ENCODE measurements at regions not wholly inside any gene's neighbourhood (a gene's known extent, or its start where the extent isn't known, plus 50 kb on each side); places are given as distances from the start of the nearest gene placed in this dataset.

DNA sequence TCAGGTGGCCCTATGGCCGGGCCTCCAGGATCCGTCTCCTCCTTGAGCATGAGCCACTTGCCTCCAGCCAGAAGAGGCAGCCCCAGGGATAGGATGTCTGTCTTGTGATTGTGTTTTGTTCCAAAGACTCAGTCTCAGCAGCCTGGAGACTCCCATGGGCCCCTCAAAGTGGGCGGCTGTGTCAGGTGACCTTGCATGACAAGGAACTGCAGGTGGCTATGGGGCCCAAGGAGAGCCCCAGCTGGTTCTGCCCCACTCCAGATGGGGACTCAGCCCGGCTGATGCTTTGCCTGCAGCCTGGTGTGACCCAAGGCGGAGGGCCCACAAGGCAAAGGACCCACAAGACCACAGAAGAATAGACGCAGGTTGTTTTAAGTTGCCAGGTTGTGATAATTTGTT, 284.3 kb upstream of the IRX4 start:
- DNase-seq (ENCODE audit: extremely low read depth, low read depth): no peak

DNA sequence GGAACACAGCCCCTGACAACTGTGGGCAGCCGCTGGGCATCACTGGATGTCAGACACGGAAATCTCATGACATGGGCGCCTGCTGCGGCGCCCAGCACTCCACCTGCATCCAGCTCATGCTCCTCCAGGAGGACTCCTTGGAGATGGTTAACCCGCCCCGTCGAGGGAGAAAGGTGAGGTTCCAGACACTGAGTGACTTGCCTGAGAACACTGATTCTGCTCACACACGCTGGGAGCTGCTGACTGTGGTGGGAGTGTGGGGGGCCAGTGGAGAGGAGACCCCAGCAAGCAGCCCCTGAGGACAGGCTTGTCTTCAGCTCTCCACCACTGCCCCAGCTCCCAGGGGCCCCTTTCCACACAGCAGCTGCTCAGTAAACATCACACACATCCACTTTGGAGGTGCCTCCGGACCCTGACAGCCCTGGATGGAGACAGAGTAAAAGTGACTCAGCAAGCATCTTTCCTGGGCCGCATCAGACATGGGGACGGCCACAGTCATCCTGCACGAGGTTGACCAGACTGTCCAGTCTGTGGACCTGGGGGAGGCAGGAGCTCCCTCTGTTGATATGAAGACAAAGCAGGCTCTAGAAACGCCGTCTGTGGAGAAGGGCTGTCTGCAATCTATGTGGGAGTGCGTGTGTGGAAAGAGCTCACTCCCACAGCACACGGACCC, 283.7 kb upstream of the IRX4 start:
- no peak for DNase-seq (ENCODE audit: extremely low read depth, low read depth)

DNA sequence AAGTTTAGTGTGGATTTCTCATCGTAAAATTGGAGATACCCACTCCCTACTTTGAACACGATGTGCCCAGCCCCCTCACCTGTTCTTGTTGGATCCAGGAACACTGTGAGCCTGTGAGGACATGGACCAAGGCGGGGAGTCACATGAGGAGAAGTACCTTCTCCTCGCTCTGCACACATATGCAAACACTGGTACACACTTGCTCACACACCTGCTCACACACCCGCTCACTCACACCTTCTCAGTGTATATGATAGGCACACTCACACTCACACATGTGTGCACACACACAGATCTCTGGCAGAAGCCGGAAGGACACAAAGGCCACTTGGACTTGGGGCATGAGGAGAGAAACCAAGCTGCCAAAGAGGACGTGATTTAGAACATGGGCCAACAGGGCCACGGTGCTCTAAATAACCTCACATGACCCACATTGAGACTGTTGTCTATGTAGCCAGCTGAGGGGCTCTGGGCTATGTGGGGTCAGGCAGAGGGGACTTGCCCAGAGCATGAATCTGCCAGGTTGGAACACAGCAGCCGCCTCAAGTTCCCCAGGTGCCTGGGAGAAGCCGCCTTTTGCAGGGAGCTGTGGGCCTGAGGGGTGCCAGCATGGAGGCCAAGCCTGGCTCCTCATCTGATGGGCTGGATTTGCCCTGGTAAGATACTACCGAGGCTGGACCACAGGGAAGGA, 283.0 kb upstream of the IRX4 start:
- no peak for DNase-seq (ENCODE audit: extremely low read depth, low read depth)

DNA sequence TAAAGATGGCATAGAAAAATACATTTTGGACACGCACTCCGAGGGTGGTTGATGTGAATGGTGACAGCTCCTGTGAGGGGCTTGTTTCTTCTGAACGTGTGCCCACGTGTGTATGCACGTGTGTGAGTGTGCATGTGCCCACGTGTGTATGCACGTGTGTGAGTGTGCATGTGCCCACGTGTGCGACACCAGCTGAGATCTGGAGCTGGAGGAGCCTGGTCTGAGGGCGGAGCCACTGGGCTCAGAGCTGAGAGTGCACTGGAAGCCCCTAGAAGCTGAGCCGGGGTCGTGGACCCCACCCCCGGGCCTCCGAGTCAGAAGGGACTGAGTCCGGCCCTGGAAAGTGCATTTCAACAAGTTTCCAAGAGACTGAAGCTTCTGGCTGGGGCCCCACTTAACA, 282.5 kb upstream of the IRX4 start:
- no peak for DNase-seq (ENCODE audit: extremely low read depth, low read depth)

DNA sequence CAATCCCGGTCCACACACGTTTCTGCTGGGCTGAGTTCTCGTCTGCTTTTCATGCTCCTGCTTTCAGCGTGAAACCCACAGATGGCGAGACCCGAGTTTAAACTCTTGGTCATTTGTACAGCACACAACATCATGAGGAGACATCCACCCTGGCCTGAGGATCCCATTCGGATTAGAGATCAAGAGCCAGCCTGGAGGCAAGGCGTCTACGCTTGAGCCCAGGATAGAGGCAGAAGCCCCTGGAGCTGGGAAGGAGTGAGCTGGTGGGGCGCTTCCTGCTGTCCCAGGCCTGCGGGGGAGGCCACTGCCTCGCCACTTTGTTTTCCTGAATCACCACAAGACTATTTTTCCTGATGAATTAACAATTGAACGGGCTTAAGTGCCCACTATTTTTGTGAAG, 281.9 kb upstream of the IRX4 start:
- no peak for DNase-seq (ENCODE audit: extremely low read depth, low read depth)

DNA sequence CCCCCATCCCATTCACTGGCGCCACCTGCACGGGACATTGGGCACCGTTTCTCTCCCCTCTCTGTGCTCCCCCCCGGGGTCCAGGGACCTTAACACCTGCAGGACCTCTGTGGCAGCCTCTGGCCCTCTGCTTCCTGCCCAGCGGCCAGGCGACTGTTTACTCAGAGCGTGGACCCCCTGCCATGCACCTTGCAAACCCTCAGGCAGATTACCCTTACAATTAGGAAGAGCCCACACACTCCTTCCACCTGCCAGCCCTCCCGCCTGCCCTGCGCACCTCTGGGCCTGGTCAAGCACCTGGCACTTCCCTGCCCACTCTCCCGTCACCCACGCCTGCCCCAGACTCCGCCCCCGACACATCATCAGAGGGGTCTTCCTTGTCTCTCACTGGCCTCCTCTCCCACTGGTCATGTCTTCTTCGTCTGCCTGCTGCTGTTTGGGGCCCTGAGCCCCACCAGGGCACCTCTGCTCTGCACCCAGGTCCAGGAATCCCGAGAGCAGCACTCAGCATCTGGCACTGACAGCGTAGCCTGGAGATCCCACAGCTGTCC, 281.3 kb upstream of the IRX4 start:
- no peak for DNase-seq (ENCODE audit: extremely low read depth, low read depth)

DNA sequence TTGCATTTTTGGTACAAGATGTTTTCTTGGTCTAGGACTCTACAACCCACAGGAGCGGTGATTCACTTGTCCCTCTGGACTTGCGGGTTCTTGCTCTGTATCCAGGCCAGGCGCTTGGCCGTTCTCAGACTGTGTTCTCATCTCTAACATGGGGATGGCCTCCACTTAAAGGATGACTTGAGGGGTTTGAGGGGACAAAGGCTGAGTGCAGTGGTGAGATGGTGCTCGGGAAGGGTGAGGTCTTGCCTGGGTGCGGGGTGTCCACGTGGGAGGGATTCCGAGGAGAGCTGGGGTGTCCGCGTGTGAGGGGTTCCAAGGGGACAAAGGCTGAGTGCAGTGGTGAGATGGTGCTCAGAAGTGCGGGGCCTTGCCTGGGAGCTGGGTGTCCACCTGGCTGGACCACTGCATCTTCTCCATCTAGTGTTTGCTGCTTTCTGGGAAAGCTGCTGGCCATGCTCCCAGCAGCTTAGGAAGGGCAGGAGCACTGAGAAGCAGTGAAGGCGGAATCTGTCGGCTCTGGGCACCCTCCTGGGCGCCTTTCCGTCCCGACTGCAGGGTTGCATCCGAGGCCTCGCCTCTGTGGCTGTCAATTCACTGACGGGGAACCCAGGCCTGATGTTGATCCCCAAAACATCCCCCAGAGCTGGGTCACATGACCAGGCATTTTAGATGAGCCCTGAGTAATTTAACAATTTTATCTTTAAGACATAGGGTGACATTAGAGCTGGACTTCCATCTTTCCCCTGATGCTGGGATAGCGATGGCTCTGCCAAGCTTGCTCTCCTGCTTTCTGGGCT, 280.5 kb upstream of the IRX4 start:
- no peak for DNase-seq (ENCODE audit: extremely low read depth, low read depth)

DNA sequence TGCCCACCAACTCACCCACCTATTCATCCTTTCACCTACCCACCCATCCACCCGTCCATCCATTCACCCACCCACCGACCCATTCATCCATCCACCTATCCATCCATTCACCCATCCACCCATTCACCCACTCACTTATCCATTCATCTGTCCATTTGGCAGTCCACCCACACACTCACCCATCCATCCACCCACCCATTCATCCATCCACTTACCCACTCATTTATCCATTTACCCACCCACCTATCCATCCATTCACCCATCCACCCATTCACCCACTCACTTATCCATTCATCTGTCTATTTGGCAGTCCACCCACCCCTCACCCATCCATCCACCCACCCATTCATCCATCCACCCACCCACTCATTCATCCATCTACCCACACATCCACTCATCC, 278.1 kb upstream of the IRX4 start:
- DNase-seq (ENCODE audit: extremely low read depth, low read depth): no peak

DNA sequence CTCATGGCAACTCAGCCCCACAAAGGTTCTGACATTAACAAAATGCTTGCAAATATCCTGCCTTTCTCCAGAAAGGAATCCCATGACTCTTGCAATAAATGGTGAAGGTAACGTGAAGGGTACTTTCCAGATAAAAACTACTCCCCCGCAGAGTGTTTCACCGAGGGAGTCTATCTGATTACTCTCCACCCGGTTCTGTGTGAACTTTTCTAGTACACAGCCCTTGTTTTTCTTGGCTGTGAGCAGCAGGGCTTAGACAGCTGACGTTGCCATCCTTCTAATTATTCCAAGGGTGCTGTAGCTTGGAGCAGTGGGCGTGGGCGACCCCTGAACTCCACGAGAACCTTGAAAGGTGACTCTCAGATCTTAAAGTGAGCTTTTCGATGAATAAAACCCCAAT, 276.0 kb upstream of the IRX4 start:
- no peak for DNase-seq (ENCODE audit: extremely low read depth, low read depth)

DNA sequence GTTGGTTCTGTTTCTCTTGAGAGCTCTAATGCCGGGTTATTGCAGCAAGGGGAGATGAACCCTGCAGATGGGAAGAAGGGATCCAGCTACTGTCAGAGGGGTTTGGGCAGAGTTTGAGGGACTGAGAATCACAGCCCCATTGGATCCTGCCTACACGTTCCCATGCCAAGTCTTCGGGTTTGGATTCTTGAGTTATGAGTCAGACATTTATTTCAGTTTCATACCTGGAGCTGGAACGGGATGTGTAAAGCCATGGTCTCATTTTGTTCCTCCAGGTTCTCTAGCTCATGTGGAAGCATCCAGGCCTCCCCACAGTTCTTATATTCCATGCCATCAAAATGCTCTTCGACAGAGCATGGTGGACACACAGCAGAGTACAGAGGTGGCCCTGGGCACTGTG, 275.4 kb upstream of the IRX4 start:
- no peak for DNase-seq (ENCODE audit: extremely low read depth, low read depth)

DNA sequence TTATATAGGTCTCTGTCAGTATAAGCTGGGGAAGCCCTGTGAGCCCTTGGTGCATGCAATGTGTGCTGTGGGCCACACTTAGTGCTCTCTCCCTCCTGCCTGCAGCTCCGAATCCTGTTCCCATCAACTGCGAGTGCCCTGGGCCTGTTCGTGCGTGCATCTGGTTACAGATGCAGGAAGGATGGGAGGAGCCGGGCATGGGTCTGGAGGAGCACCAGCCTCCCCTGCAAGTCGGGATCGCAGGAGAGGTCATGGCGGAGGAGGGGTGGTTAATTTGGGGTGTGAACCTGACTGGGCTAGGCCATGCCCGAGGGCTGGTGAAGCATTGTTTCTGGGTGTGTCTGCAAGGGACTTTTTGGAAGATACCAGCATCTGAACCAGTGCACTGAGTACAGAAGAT, 274.6 kb upstream of the IRX4 start:
- DNase-seq (ENCODE audit: extremely low read depth, low read depth): no peak

DNA sequence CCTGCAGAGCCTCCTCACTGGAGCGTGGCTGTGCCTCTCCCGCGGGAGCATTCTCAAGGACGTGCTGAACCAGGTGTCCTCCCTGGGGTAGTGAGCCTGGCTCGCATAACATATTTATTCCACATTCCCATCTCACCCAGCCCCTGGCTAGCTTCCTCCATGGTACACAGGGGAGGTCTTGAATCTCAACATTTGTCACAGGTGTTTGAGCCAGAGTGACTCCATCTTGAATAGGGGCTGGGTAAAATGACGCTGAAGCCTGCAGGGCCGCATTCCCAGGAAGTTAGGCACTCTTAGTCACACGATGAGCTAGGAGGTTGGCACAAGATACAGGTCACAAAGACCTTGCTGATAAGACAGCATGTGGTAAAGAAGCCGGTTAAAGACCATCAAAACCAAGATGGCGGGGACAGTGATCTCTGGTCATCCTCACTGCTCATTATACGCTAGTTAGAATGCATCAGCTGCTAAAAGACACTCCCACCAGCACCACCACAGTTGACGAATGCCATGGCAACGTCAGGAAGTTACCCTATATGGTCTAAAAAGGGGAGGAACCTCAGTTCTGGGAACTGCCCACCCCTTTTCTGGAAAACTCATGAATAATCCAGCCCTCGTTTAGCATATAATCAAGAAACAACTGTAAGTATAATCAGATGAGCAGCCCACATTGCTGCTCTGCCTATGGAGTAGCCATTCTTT, 273.8 kb upstream of the IRX4 start:
- DNase-seq (ENCODE audit: extremely low read depth, low read depth): no peak

DNA sequence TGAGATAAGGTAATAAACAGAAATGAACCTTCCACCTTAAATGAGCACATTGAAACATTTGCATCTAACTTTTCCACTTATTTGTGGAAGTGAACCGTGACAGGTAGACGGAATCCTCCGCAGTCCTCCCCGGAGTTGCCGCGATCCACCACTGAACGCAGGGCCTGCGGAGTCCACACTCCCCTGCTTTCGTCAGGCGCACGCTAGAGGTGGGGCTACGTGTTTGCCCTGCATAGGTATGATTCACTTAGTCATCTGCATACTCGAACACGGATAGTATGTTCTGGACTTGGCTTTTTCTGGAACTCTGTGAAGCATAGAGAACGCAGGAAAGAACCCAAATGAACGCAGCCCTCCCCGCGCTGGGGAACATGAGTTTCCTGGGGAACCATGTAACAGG, 272.8 kb upstream of the IRX4 start:
- DNase-seq (ENCODE audit: extremely low read depth, low read depth): no peak

DNA sequence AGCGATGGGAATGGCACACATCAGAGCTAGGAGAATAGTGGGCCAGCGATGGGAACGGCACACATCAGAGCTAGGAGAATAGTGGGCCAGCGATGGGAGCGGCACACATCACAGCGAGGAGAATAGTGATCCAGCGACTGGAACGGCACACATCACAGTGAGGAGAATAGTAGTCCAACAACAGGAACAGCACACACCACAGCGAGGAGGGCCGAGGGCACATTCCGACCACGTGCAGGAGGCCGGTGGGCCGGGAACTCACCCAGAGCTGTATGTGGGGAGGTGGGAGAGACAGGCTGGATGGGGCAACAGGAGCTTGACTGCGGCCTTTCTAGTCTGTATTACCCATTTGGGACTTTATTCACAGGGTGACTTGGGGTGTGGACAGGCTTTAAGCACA, 271.1 kb upstream of the IRX4 start:
- no peak for DNase-seq (ENCODE audit: extremely low read depth, low read depth)

DNA sequence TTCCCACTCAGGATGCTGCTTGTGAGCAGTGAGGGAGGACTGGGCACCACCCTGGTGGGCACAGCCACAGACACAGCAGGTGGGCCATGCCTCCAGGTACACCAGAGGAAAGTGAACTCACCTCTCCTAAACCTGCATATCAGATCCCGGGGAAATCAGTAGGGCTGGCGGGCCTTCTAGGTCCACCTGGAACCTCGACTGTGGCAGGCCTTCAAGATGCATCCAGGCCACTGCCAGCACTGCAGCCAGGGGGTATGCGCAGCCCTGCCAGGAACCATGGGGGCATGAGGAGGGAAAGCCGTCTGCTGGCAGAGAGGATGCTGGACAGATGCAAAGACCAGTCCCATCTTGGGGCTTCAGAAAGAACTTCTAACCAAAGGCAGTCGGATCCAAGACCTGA, 270.6 kb upstream of the IRX4 start:
- DNase-seq (ENCODE audit: extremely low read depth, low read depth): no peak

DNA sequence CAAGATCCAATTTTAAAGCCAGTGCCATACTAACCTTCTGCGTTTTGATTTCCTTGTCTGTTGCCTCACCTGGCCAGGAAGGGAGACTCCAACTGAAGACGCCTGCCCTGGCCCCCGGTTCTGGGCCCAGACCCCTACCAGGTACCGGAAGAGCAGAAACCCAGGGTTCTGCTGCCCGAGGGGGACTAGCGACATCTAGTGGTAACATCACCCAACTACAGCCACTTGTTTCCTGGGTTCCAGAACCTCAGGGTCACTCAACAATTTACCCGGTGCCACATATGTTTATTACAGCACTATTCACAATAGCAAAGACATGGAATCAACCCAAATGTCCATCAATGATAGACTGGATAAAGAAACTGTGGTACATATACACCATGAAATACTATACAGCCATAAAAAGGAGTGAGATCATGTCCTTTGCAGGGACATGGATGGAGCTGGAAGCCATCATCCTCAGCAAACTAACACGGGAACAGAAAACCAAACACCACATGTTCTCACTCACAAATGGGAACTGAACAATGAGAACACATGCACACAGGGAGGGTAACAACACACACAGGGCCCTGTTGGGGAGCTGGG, 268.7 kb upstream of the IRX4 start:
- peak; percentile 21 for DNase-seq (ENCODE audit: extremely low read depth, low read depth)

DNA sequence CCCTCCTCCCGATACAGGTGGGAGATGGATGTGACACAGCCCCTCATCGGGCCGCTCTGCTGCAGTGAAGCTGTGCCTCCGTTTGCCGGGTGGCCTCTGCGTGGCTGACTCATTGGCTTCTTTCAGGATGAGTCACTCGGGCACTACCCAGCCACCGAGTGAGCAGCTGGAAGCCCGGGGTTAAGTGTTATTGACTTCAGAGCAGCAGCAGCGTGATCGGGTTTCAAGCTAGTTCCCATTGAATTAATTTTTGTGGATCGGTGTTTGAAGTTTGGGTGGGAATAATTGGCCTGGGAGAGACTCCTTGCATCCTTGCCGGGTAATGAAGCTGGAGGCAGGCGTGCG, 266.4 kb upstream of the IRX4 start:
- no peak for DNase-seq (ENCODE audit: extremely low read depth, low read depth)

DNA sequence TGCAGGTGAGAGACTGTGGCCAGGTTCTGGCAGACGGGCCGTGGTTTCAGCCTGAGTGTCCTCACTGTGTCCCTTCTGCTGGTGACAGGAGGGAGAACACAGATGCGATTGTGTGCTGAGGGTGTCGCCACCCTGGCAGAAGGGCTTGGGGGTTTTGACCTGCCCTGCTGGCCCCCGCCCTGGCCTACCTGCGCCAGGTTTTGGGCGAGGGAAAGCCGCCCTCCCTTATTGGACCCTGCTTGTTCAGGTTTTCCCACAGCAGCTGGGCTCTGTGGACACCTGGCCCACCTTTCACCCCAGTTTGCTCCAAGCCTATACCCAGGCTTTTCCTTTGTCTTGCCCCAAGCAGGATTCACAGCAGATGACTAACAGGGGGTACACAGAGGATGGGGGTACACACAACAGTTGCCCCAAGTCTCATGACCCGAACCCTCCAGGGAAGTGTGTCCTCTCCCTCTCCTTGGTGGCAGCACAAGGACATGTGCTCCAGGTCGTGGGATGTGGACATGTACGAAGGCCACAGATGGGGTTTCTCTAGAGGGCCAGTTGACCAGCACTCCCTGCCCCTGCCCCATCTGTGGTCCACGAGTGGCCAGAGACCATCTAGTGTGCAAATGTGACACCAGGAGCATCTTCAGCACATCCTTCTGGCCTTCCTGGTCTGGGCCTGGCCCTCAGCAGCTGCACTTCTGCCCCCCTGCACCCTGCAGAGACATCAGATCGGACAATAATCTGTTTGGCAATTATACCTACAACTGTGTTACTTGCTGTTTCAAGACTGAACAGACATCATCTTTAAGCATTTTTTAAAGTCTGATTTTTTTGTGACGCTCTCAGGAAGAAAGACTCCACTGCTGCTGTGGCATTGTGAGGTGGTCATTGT, 265.8 kb upstream of the IRX4 start:
- no peak for DNase-seq (ENCODE audit: extremely low read depth, low read depth)

DNA sequence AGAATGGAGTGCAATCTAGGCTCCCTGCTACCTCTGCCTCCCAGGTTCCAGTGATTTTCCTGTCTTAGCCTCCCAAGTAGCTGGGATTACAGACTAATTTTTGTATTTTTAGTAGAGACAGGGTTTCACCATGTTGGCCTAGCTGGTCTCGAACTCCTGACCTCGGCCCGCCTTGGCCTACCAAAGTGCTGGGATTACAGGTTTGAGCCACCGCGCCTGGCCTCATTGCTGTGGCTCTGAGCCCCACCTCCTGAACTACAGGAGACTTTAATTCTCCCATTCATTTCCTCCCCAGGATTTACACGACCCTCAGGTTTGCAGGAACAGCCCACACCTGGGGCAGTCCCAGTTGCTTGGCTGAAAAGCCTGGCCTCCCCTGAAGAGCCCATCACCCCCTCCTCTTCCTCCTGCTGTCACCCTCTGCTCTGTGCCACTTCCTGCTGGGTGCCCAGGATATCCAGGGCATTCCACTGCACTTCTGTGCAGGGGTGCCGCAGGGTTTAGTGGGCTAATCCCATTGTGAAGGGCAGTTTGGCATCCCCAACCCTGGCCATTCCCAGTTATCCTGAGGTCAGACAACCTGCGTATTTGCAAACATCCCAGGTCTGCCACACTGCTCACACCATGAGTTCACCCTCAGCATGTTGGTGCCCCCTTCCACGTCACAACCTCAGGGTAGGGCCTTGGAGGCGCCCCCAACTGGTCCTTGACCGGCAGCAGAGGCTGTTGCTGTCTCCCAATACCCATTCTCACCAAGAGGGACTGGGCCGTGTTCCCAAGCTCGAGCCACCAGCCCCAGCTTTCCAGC, 265.0 kb upstream of the IRX4 start:
- no peak for DNase-seq (ENCODE audit: extremely low read depth, low read depth)
